ENCODE measurements at regions not wholly inside any gene's neighbourhood (a gene's known extent, or its start where the extent isn't known, plus 50 kb on each side); places are given as distances from the start of the nearest gene placed in this dataset.

DNA sequence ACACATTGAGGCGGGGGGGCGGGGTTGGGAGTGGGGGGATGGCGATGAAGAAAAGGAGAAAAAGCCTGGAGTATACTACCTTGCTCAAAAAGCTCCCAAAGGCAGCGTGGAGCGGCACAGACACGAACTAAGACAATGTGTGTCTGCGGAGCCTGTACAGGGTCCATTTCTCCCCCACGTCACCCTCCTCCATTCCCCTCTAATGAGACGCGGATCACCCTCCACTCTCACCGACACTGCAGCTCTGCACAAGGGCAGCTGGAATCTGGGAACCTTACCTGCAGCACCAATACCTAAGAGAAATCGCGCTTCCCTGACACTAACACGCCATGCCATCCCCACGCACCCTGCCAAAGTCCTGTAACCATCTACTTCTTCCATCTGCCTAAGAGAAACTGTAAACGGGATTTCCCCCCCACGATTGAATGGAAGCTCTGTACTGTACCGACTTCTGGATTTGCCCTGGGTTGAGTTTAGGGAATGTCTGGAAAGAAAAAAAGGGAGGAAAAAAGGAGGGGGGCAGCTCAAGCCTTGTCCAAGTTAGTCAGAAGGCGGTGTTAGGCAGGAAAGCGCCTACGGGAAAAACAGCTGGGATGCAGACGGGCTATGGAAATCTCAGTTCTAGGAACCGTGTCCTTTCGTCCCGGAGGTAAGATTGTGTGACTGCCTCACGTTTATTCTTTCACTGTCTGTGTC lies 125.7 kb upstream of the C11orf58 start:
- no TSS peak for BruUV-seq (replicated peaks)
- Histone ChIP-seq H3K4me1 (replicated peaks; ENCODE audit: insufficient read depth) (no peaks in the 10 kb centered on the region), H3K4me2 (no peak overlapping the region), H3K79me2 (ENCODE audit: low read depth) (no peaks in the 10 kb centered on the region), H3F3A (ENCODE audit: insufficient read depth, low read depth) (no peaks in the 10 kb centered on the region), H4K20me1 (ENCODE audit: insufficient read depth) (no peaks in the 10 kb centered on the region), H3K27ac (no peak overlapping the region), H3K9me3 (ENCODE audit: insufficient read depth, low read depth) (no peaks in the 10 kb centered on the region), H3K9me2 (ENCODE audit: insufficient read depth) (no peaks in the 10 kb centered on the region), H2AFZ (no peak overlapping the region), H3K4me3 (no peak overlapping the region), H3K27me3 (ENCODE audit: insufficient read depth, low read depth) (no peaks in the 10 kb centered on the region), H3K36me3 (ENCODE audit: low read depth) (no peaks in the 10 kb centered on the region)
- TF ChIP-seq, protein P1, sequence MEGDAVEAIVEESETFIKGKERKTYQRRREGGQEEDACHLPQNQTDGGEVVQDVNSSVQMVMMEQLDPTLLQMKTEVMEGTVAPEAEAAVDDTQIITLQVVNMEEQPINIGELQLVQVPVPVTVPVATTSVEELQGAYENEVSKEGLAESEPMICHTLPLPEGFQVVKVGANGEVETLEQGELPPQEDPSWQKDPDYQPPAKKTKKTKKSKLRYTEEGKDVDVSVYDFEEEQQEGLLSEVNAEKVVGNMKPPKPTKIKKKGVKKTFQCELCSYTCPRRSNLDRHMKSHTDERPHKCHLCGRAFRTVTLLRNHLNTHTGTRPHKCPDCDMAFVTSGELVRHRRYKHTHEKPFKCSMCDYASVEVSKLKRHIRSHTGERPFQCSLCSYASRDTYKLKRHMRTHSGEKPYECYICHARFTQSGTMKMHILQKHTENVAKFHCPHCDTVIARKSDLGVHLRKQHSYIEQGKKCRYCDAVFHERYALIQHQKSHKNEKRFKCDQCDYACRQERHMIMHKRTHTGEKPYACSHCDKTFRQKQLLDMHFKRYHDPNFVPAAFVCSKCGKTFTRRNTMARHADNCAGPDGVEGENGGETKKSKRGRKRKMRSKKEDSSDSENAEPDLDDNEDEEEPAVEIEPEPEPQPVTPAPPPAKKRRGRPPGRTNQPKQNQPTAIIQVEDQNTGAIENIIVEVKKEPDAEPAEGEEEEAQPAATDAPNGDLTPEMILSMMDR (conservative IDR thresholded peaks at IDR 0.05): no peak
- no peak for TF ChIP-seq EZH2 (IDR thresholded peaks at IDR 0.05; ENCODE audit: low read depth)
- CTCF ChIA-PET: no interaction called here
- POLR2A ChIA-PET (ENCODE audit: unreplicated experiment): no interaction called here
- intact Hi-C loops (cut with micrococcal nuclease; ENCODE audit: unreplicated experiment): loop anchor here (1.0 to 5.0 kb wide), 3 partner anchors 962 to 1510 kb away; no protein-coding TSS in a partner anchor
- no peak for DNase-seq

DNA sequence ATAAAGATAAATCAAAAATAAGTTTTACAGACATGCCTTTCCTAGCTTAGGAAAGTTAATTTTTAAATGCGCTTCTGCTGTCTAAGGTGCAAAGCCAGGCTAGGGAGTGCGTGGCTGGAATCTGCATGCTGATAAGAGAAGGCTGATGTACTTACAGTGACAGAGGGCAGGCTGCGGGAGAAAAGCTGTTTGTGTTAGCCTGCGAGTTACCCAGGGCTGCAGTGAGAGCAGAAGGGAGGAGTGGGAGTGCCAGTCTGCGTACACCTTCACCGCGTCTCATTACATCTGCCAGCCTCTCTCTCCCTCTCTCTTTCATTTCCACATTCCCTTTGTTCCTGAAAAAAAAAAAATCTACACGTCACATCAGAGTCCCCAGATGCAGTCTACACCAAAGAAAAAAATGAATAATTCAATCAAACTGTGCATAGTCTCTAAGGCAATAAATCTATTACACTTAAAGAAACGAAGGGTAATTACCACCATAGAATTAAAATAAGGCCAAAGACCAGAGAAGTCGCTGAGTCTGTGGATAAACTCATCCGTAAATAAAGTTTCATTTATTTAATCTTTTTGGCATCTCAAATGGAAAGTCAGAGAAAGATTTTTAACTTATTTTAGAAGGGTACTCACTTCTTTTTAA lies 126.4 kb upstream of the C11orf58 start:
- Histone ChIP-seq H3K4me3 (no peak overlapping the region), H3K79me2 (ENCODE audit: low read depth) (no peaks in the 10 kb centered on the region), H3K9me3 (ENCODE audit: insufficient read depth, low read depth) (no peaks in the 10 kb centered on the region), H3K4me1 (replicated peaks; ENCODE audit: insufficient read depth) (no peaks in the 10 kb centered on the region), H3K36me3 (ENCODE audit: low read depth) (no peaks in the 10 kb centered on the region), H3F3A (ENCODE audit: insufficient read depth, low read depth) (no peaks in the 10 kb centered on the region), H3K27ac (no peak overlapping the region), H3K9me2 (ENCODE audit: insufficient read depth) (no peaks in the 10 kb centered on the region), H3K4me2 (no peak overlapping the region), H2AFZ (no peak overlapping the region), H3K27me3 (ENCODE audit: insufficient read depth, low read depth) (no peaks in the 10 kb centered on the region), H4K20me1 (ENCODE audit: insufficient read depth) (no peaks in the 10 kb centered on the region)
- intact Hi-C loops (cut with micrococcal nuclease; ENCODE audit: unreplicated experiment): loop anchor here (5.0 kb wide), 1 partner anchor 1510 kb away; no protein-coding TSS in a partner anchor
- CTCF ChIA-PET: no interaction called here
- TF ChIP-seq EZH2 (IDR thresholded peaks at IDR 0.05; ENCODE audit: low read depth): no peak
- TF ChIP-seq, protein P1 (conservative IDR thresholded peaks at IDR 0.05): no peak
- DNase-seq: no peak
- BruUV-seq (replicated peaks): no TSS peak
- POLR2A ChIA-PET (ENCODE audit: unreplicated experiment): no interaction called here

DNA sequence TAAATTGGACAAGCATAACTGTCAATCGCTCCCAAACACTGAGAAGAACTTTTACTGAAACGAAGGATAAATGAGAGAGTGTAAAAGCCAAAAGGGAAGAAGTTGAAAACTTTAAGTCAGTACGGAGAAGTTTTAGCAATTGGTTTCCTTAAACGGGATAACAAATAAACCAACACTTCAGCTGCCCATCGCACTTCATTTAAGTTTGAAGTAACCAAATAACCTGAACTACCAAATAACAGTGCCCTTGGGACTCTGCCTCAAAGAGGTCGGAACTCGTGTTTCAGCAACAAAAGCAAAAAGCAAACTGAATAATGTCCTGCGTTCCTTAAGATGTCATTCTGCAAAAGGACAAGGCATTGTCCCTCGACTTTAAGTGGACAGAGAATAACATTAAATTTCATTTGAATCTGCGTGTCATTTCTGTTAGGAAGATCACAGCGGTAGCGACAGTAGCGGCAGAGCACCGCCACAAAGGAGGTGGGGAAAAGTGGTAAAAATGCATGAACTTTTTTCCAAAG lies 127.0 kb upstream of the C11orf58 start:
- ChIA-PET CTCF (no interaction called here), POLR2A (ENCODE audit: unreplicated experiment) (no interaction called here)
- no peak overlapping the region for H3K4me2 ChIP-seq
- intact Hi-C loops (cut with micrococcal nuclease; ENCODE audit: unreplicated experiment): loop anchor here (5.0 kb wide), 1 partner anchor 1509 kb away; no protein-coding TSS in a partner anchor
- BruUV-seq (replicated peaks): no TSS peak
- H3K36me3 ChIP-seq (ENCODE audit: low read depth): no peaks in the 10 kb centered on the region
- no peaks in the 10 kb centered on the region for H3K4me1 ChIP-seq (replicated peaks; ENCODE audit: insufficient read depth)
- H2AFZ ChIP-seq: no peak overlapping the region
- no peak for DNase-seq
- H3K79me2 ChIP-seq (ENCODE audit: low read depth): no peaks in the 10 kb centered on the region
- H3K4me3 ChIP-seq: no peak overlapping the region
- TF ChIP-seq EZH2 (IDR thresholded peaks at IDR 0.05; ENCODE audit: low read depth): no peak
- TF ChIP-seq, protein P1 (conservative IDR thresholded peaks at IDR 0.05): no peak
- H3K27me3 ChIP-seq (ENCODE audit: insufficient read depth, low read depth): no peaks in the 10 kb centered on the region
- no peaks in the 10 kb centered on the region for H3K9me2 ChIP-seq (ENCODE audit: insufficient read depth)
- H3K9me3 ChIP-seq (ENCODE audit: insufficient read depth, low read depth): no peaks in the 10 kb centered on the region
- no peaks in the 10 kb centered on the region for H4K20me1 ChIP-seq (ENCODE audit: insufficient read depth)
- peaks cover 3% of the 10 kb centered on the region; the same call in 1 of the 2 replicates for H3F3A ChIP-seq (ENCODE audit: insufficient read depth, low read depth)
- no peak overlapping the region for H3K27ac ChIP-seq
